Breast epithelium (tissue), 3 donors: ENCODE measurements at regions not wholly inside any gene's neighbourhood (a gene's known extent, or its start where the extent isn't known, plus 50 kb on each side); places are given as distances from the start of the nearest gene placed in this dataset.

Source experiments
- POLR2AphosphoS5 ChIP-seq, 3 donors: sonication (generic); formaldehyde crosslinking; IDR thresholded peaks; one replicate each; pipeline ENCODE4 v1.6.1; 2017; ENCODE audit warnings: antibody characterized with exemption in 3 of 3
- TF ChIP-seq, protein P1 (sequence below), 3 donors: fragments of 450-650 bp; IDR thresholded peaks; one replicate each; pipeline ENCODE4 v1.5.1; 2016 to 2017; ENCODE audit warnings: antibody characterized with exemption in 3 of 3, mild to moderate bottlenecking in 3 of 3, moderate library complexity in 3 of 3

DNA sequence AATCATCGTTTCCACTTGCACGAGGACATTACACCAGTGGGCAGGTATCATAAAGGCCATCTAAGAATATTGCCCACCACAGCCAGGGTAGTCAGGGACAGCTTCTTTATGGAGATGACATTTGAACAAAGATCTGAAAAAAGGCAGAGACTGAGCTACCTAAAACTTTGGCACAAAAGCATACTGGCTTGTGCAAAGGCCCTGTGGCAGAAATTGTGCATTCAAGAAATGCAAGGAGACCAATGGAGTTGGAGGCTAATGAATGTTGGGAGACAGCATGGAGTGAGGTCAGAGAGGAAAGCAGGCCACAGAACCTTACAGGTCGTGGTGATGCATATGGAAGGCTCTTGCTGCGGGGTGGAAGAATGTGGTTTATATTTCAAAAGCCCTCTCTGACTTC, 578.5 kb downstream of the BNC2 start:
- TF ChIP-seq, protein P1, sequence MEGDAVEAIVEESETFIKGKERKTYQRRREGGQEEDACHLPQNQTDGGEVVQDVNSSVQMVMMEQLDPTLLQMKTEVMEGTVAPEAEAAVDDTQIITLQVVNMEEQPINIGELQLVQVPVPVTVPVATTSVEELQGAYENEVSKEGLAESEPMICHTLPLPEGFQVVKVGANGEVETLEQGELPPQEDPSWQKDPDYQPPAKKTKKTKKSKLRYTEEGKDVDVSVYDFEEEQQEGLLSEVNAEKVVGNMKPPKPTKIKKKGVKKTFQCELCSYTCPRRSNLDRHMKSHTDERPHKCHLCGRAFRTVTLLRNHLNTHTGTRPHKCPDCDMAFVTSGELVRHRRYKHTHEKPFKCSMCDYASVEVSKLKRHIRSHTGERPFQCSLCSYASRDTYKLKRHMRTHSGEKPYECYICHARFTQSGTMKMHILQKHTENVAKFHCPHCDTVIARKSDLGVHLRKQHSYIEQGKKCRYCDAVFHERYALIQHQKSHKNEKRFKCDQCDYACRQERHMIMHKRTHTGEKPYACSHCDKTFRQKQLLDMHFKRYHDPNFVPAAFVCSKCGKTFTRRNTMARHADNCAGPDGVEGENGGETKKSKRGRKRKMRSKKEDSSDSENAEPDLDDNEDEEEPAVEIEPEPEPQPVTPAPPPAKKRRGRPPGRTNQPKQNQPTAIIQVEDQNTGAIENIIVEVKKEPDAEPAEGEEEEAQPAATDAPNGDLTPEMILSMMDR (IDR thresholded peaks at IDR 0.05): no peak
- no peak for TF ChIP-seq POLR2AphosphoS5 (IDR thresholded peaks at IDR 0.05)
